Hepatocyte (in vitro differentiated cells): ENCODE measurements at regions not wholly inside any gene's neighbourhood (a gene's known extent, or its start where the extent isn't known, plus 50 kb on each side); places are given as distances from the start of the nearest gene placed in this dataset.

Source experiments
- DNase-seq: peaks from one replicate; pipeline ENCODE4 v3.0.0-alpha.2; 2016; ENCODE audit warnings: low spot score
- H2AFZ ChIP-seq: fragments of 200-600 bp; sonication (generic); 2 replicates; pipeline ENCODE4 v1.6.0; 2016; ENCODE audit warnings: antibody characterized with exemption, mild to moderate bottlenecking
- H3K27ac ChIP-seq: fragments of 200-600 bp; sonication (generic); 2 replicates; pipeline ENCODE4 v1.5.1; 2016; ENCODE audit warnings: mild to moderate bottlenecking
- H3K27me3 ChIP-seq: fragments of 200-600 bp; sonication (generic); 2 replicates; pipeline ENCODE4 v1.6.1; 2016
- H3K36me3 ChIP-seq: fragments of 200-600 bp; sonication (generic); replicated peaks from 2 replicates; pipeline ENCODE4 v1.5.1; 2016; ENCODE audit warnings: low read depth; ENCODE audit not compliant: insufficient read depth
- H3K4me1 ChIP-seq: fragments of 200-600 bp; sonication (generic); 2 replicates; pipeline ENCODE4 v1.5.1; 2016; ENCODE audit warnings: mild to moderate bottlenecking, moderate library complexity; ENCODE audit not compliant: insufficient read depth
- H3K4me2 ChIP-seq: fragments of 200-600 bp; sonication (generic); 2 replicates; pipeline ENCODE4 v1.6.0; 2016
- H3K4me3 ChIP-seq: fragments of 200-600 bp; sonication (generic); 2 replicates; pipeline ENCODE4 v1.5.1; 2016; ENCODE audit warnings: mild to moderate bottlenecking
- H3K79me2 ChIP-seq: fragments of 200-600 bp; sonication (generic); 2 replicates; pipeline ENCODE4 v1.6.0; 2017; ENCODE audit warnings: mild to moderate bottlenecking
- H3K9me2 ChIP-seq: fragments of 200-600 bp; sonication (generic); replicated peaks from 2 replicates; pipeline ENCODE4 v1.6.0; 2017; ENCODE audit warnings: mild to moderate bottlenecking; ENCODE audit not compliant: insufficient read depth
- H3K9me3 ChIP-seq: fragments of 200-600 bp; sonication (generic); 2 replicates; pipeline ENCODE4 v1.5.1; 2016; ENCODE audit warnings: low read depth, mild to moderate bottlenecking
- H4K20me1 ChIP-seq: fragments of 200-600 bp; sonication (generic); 2 replicates; pipeline ENCODE4 v1.6.0; 2016; ENCODE audit warnings: mild to moderate bottlenecking; ENCODE audit not compliant: insufficient read depth, poor library complexity, severe bottlenecking
- EZH2 ChIP-seq: fragments of 200-600 bp; sonication (generic); IDR thresholded peaks from 2 replicates; pipeline ENCODE4 v1.6.1; 2016; ENCODE audit warnings: antibody characterized with exemption, mild to moderate bottlenecking, borderline replicate concordance
- EZH2phosphoT487 ChIP-seq: fragments of 200-600 bp; sonication (generic); IDR thresholded peaks from one replicate; pipeline ENCODE4 v1.6.1; 2018; ENCODE audit warnings: antibody characterized with exemption, mild to moderate bottlenecking, low read depth, moderate library complexity; ENCODE audit not compliant: unreplicated experiment, severe bottlenecking
- WGBS: methylation state at CpG from one replicate; pipeline ENCODE4 v1.1.6; 2016; ENCODE audit warnings: low lambda C conversion rate; ENCODE audit errors: missing lambda C conversion rate; 5-methylcytosine and 5-hydroxymethylcytosine counted together
- TF ChIP-seq, protein P1 (sequence below): fragments of 200-600 bp; sonication (generic); IDR thresholded peaks from 2 replicates; pipeline ENCODE4 v1.5.1; 2016; ENCODE audit warnings: antibody characterized with exemption, mild to moderate bottlenecking; ENCODE audit not compliant: poor library complexity

- H3K4me2 ChIP-seq, result no peak overlapping the region
- H3K27ac ChIP-seq, result no peak overlapping the region
- H4K20me1 ChIP-seq, result no peaks in the 10 kb centered on the region
- TF ChIP-seq EZH2phosphoT487, result no peak
- TF ChIP-seq, protein P1, sequence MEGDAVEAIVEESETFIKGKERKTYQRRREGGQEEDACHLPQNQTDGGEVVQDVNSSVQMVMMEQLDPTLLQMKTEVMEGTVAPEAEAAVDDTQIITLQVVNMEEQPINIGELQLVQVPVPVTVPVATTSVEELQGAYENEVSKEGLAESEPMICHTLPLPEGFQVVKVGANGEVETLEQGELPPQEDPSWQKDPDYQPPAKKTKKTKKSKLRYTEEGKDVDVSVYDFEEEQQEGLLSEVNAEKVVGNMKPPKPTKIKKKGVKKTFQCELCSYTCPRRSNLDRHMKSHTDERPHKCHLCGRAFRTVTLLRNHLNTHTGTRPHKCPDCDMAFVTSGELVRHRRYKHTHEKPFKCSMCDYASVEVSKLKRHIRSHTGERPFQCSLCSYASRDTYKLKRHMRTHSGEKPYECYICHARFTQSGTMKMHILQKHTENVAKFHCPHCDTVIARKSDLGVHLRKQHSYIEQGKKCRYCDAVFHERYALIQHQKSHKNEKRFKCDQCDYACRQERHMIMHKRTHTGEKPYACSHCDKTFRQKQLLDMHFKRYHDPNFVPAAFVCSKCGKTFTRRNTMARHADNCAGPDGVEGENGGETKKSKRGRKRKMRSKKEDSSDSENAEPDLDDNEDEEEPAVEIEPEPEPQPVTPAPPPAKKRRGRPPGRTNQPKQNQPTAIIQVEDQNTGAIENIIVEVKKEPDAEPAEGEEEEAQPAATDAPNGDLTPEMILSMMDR, result no peak
- TF ChIP-seq EZH2, result no peak
- no peaks in the 10 kb centered on the region for H3K4me1 ChIP-seq
- no peaks in the 10 kb centered on the region for H3K9me2 ChIP-seq
- H3K79me2 ChIP-seq, result no peaks in the 10 kb centered on the region
- H3K27me3 ChIP-seq, result no peaks in the 10 kb centered on the region
- H3K36me3 ChIP-seq, result no peaks in the 10 kb centered on the region
- H2AFZ ChIP-seq, result no peak overlapping the region
- DNase-seq, result no peak
- no peaks in the 10 kb centered on the region for H3K9me3 ChIP-seq
- no peak overlapping the region for H3K4me3 ChIP-seq
Observed at GRCh38 chr3:116833202-116833601, 123.6 kb downstream of the TUSC7 start.

GRCh38 chr3:116834816-116835215, 125.2 kb downstream of the TUSC7 start:
- Histone ChIP-seq H3K4me2 (no peak overlapping the region), H4K20me1 (no peaks in the 10 kb centered on the region), H3K4me1 (no peaks in the 10 kb centered on the region), H2AFZ (no peak overlapping the region), H3K4me3 (no peak overlapping the region), H3K9me3 (no peaks in the 10 kb centered on the region), H3K27ac (no peak overlapping the region), H3K9me2 (no peaks in the 10 kb centered on the region), H3K36me3 (no peaks in the 10 kb centered on the region), H3K79me2 (no peaks in the 10 kb centered on the region), H3K27me3 (no peaks in the 10 kb centered on the region)
- TF ChIP-seq, protein P1, result no peak
- TF ChIP-seq EZH2phosphoT487 (no peak), EZH2 (no peak)
- DNase-seq, result no peak
- WGBS, result 97% methylated on average over 1 of the region's 1 CpG

DNA sequence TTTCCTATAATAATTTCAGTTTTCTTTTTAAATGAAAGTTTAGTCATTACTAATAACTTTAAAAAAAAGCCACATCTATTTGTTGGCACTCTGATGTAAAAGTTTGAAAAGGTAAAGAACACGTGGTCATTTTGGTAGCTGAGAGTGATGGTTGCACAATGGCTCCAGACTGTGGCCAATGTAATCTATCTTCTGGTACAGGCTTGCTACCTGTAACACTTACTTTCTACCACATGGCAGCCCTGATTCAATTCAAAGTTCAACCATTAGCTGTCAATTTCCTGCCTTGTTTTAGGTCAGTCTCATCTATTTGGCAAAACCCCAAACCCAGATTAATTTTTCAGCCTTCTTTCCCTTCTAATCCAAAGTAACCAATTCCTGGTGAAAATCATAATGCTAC, 126.1 kb downstream of the TUSC7 start:
- TF ChIP-seq, protein P1, result no peak
- TF ChIP-seq EZH2phosphoT487 (no peak), EZH2 (no peak)
- Histone ChIP-seq H3K27ac (no peak overlapping the region), H3K36me3 (no peaks in the 10 kb centered on the region), H2AFZ (no peak overlapping the region), H3K4me2 (no peak overlapping the region), H4K20me1 (no peaks in the 10 kb centered on the region), H3K4me3 (no peak overlapping the region), H3K9me3 (no peaks in the 10 kb centered on the region), H3K9me2 (no peaks in the 10 kb centered on the region), H3K79me2 (no peaks in the 10 kb centered on the region), H3K27me3 (no peaks in the 10 kb centered on the region), H3K4me1 (no peaks in the 10 kb centered on the region)
- WGBS, result 79% methylated on average over 1 of the region's 1 CpG
- no peak for DNase-seq

- WGBS, result 86% methylated on average over 2 of the region's 2 CpGs
- no peaks in the 10 kb centered on the region for H3K4me1 ChIP-seq
- H3K9me2 ChIP-seq, result no peaks in the 10 kb centered on the region
- no peak for DNase-seq
- TF ChIP-seq EZH2phosphoT487 (no peak), EZH2 (no peak)
- TF ChIP-seq, protein P1, result no peak
- H2AFZ ChIP-seq, result no peak overlapping the region
- no peak overlapping the region for H3K4me3 ChIP-seq
- no peaks in the 10 kb centered on the region for H3K36me3 ChIP-seq
- no peaks in the 10 kb centered on the region for H3K9me3 ChIP-seq
- H3K27me3 ChIP-seq, result no peaks in the 10 kb centered on the region
- H3K27ac ChIP-seq, result no peak overlapping the region
- H4K20me1 ChIP-seq, result no peaks in the 10 kb centered on the region
- H3K79me2 ChIP-seq, result no peaks in the 10 kb centered on the region
- H3K4me2 ChIP-seq, result no peak overlapping the region
Observed at GRCh38 chr3:116836286-116836685, 126.7 kb downstream of the TUSC7 start.
